Spleen (tissue), 11 donors: ENCODE measurements at regions not wholly inside any gene's neighbourhood (a gene's known extent, or its start where the extent isn't known, plus 50 kb on each side); places are given as distances from the start of the nearest gene placed in this dataset.

ENCODE experiments used
- DNase-seq: peaks from one replicate; pipeline ENCODE4 v3.0.0-alpha.2; 2020
- H3K27ac ChIP-seq, 8 donors: fragments of 200-600 bp; sonication (generic) in 7 of 8; 1 replicate in 4 of 8; 2 replicates in 4 of 8; pipeline versions ENCODE4 v1.5.0 to v1.8.0; 2016 to 2021; ENCODE audit warnings: inconsistent platforms in 4 of 8, mild to moderate bottlenecking in 4 of 8, moderate library complexity in 1 of 8
- H3K27me3 ChIP-seq, 7 donors: fragments of 200-600 bp; sonication (generic) in 6 of 7; replicated peaks in 1 of 7; 1 replicate in 4 of 7; 2 replicates in 3 of 7; pipeline versions ENCODE4 v1.5.0 to v1.8.0; 2016 to 2021; ENCODE audit warnings: inconsistent platforms in 3 of 7, mild to moderate bottlenecking in 1 of 7
- H3K36me3 ChIP-seq, 6 donors: fragments of 200-600 bp; sonication (generic) in 5 of 6; 1 replicate in 4 of 6; 2 replicates in 2 of 6; pipeline versions ENCODE4 v1.5.0 to v1.8.0; 2016 to 2021; ENCODE audit warnings: inconsistent platforms in 2 of 6
- H3K4me1 ChIP-seq, 6 donors: fragments of 200-600 bp; sonication (generic) in 5 of 6; 1 replicate in 3 of 6; 2 replicates in 3 of 6; pipeline versions ENCODE4 v1.5.0 to v1.8.0; 2016 to 2021; ENCODE audit warnings: inconsistent platforms in 3 of 6
- H3K4me3 ChIP-seq, 8 donors: fragments of 200-600 bp; sonication (generic) in 7 of 8; 1 replicate in 4 of 8; 2 replicates in 4 of 8; pipeline versions ENCODE4 v1.5.0 to v1.8.0; 2016 to 2021; ENCODE audit warnings: inconsistent platforms in 4 of 8, mild to moderate bottlenecking in 4 of 8, moderate library complexity in 2 of 8
- H3K9me3 ChIP-seq, 8 donors: fragments of 200-600 bp; sonication (generic) in 7 of 8; 1 replicate in 4 of 8; 2 replicates in 4 of 8; pipeline versions ENCODE4 v1.5.0 to v1.8.0; 2016 to 2021; ENCODE audit warnings: inconsistent platforms in 4 of 8
- CTCF ChIP-seq, 11 experiments: fragments of 200-600 bp in 7 of 11; fragments of 450-650 bp in 4 of 11; sonication (generic) in 4 of 11; IDR thresholded peaks in 8 of 11; conservative IDR thresholded peaks in 3 of 11; 1 replicate in 7 of 11; 2 replicates in 4 of 11; pipeline versions ENCODE4 v1.4.0 to v1.8.0; 2016 to 2021; ENCODE audit warnings: antibody characterized with exemption in 11 of 11, inconsistent platforms in 4 of 11, mild to moderate bottlenecking in 1 of 11
- POLR2A ChIP-seq, 3 donors: fragments of 450-650 bp; IDR thresholded peaks; one replicate each; pipeline ENCODE4 v1.5.1; 2017; ENCODE audit warnings: antibody characterized with exemption in 3 of 3, mild to moderate bottlenecking in 1 of 3
- POLR2AphosphoS5 ChIP-seq, 3 donors: sonication (generic); formaldehyde crosslinking; IDR thresholded peaks; one replicate each; pipeline ENCODE4 v1.5.1; 2017; ENCODE audit warnings: antibody characterized with exemption in 3 of 3
- WGBS, 5 donors: extraction: QIAGEN DNeasy Blood & Tissue Kit in 3 of 5; methylation state at CpG; one replicate each; pipeline versions ENCODE4 v1.1.5 to v1.1.7; 2013 to 2018; 5-methylcytosine and 5-hydroxymethylcytosine counted together
- intact Hi-C: fragments of 100-400 bp; cut with DNase I; formaldehyde crosslinking; loops from one replicate; pipeline ENCODE4 v1.15.0; 2023; ENCODE audit warnings: low total_unique reads
- donor health status: healthy with polysubstance abuse.
- donor health status: DM: no; HTN: no; CAD: no; lungs with moderate emphysema.
- donor health status: DM: no; HTN: no; CAD: no.
- donor health status: Bipolar disorder and iron deficiency.
- donor health status: healthy.
- donor health status: DM: no; HTN: no; CAD: no.
- donor health status: DM: yes; HTN: yes; CAD: no.

GRCh38 chr16:64313726-64314125 is 808.1 kb downstream of the CDH11 start:
- peaks cover 0 to 17% (median 14%) of the 10 kb centered on the region in 8 donors for H3K9me3 ChIP-seq
- 71 to 86% (median 84%) methylated on average over 4 of the region's 4 CpGs for WGBS, 5 donors

DNA sequence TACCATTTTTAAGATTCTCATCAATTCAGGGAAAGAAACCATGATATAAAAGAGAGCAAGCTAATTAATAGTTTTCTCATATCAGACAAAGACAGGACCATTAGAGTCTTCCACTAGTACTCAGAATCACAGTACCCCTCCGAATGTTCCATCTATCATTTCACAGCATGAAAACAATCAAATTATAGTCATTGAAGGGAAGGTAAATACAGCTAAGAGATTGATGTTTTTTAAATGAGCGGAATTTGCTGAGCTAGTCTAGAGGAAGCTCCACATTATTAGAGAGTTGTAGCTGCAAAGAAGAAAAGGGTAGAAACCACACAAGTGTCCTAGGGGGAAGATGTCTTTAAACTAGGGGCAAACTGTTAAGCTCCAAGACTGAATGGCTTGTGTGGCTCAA is 808.9 kb downstream of the CDH11 start:
- no peak for TF ChIP-seq POLR2AphosphoS5 (IDR thresholded peaks at IDR 0.05)
- no peak for TF ChIP-seq CTCF (IDR thresholded peaks at IDR 0.05 in 8 of 11, conservative IDR thresholded peaks at IDR 0.05 in 3 of 11)
- TF ChIP-seq POLR2A (IDR thresholded peaks at IDR 0.05), result no peak
- H3K4me1 ChIP-seq, result no peaks in the 10 kb centered on the region
- H3K36me3 ChIP-seq, result no peaks in the 10 kb centered on the region
- no peak for DNase-seq
- H3K4me3 ChIP-seq, result no peak overlapping the region
- H3K9me3 ChIP-seq, result peaks cover 0 to 23% (median 19%) of the 10 kb centered on the region in 8 donors
- intact Hi-C loops, result no loop called here
- no peaks in the 10 kb centered on the region for H3K27me3 ChIP-seq
- no peak overlapping the region for H3K27ac ChIP-seq
- WGBS, 5 donors, result 62 to 83% (median 77%) methylated on average over 2 of the region's 2 CpGs

More at GRCh38 chr16:64313726-64314125, 808.1 kb downstream of the CDH11 start:
- intact Hi-C loops, result no loop called here
- TF ChIP-seq CTCF (IDR thresholded peaks at IDR 0.05 in 8 of 11, conservative IDR thresholded peaks at IDR 0.05 in 3 of 11), result no peak
- H3K27me3 ChIP-seq, result no peaks in the 10 kb centered on the region
- no peak for DNase-seq
- no peaks in the 10 kb centered on the region for H3K36me3 ChIP-seq
- no peak overlapping the region for H3K4me3 ChIP-seq
- no peak overlapping the region for H3K27ac ChIP-seq
- H3K4me1 ChIP-seq, result no peaks in the 10 kb centered on the region

- intact Hi-C loops, result no loop called here
- no peak overlapping the region for H3K27ac ChIP-seq
- no peak for TF ChIP-seq POLR2AphosphoS5 (IDR thresholded peaks at IDR 0.05)
- no peak for TF ChIP-seq CTCF (IDR thresholded peaks at IDR 0.05 in 8 of 11, conservative IDR thresholded peaks at IDR 0.05 in 3 of 11)
- TF ChIP-seq POLR2A (IDR thresholded peaks at IDR 0.05), result no peak
- H3K4me1 ChIP-seq, result no peaks in the 10 kb centered on the region
- peaks cover 0 to 28% (median 19%) of the 10 kb centered on the region in 8 donors for H3K9me3 ChIP-seq
- H3K36me3 ChIP-seq, result no peaks in the 10 kb centered on the region
- H3K27me3 ChIP-seq, result no peaks in the 10 kb centered on the region
- no peak overlapping the region for H3K4me3 ChIP-seq
- DNase-seq, result no peak
Measured at GRCh38 chr16:64312292-64312691, 809.6 kb downstream of the CDH11 start.

- intact Hi-C loops, result no loop called here
- 72 to 94% (median 83%) methylated on average over 1 of the region's 1 CpG for WGBS, 5 donors
- Histone ChIP-seq H3K27ac (no peak overlapping the region), H3K9me3 (peaks cover 0 to 32% (median 19%) of the 10 kb centered on the region in 8 donors), H3K27me3 (no peaks in the 10 kb centered on the region), H3K4me3 (no peak overlapping the region), H3K4me1 (no peaks in the 10 kb centered on the region), H3K36me3 (no peaks in the 10 kb centered on the region)
- TF ChIP-seq CTCF (IDR thresholded peaks at IDR 0.05 in 8 of 11, conservative IDR thresholded peaks at IDR 0.05 in 3 of 11) (no peak), POLR2A (IDR thresholded peaks at IDR 0.05) (no peak), POLR2AphosphoS5 (IDR thresholded peaks at IDR 0.05) (no peak)
- DNase-seq, result no peak
Measured at GRCh38 chr16:64311241-64311640, 810.6 kb downstream of the CDH11 start.
